ENCODE measurements at regions not wholly inside any gene's neighbourhood (a gene's known extent, or its start where the extent isn't known, plus 50 kb on each side); places are given as distances from the start of the nearest gene placed in this dataset.
"Not testable (repeated sequence)": the region's sequence is repeated elsewhere in the genome, so short reads cannot be mapped to it uniquely, and the experiment has no call there.

DNA sequence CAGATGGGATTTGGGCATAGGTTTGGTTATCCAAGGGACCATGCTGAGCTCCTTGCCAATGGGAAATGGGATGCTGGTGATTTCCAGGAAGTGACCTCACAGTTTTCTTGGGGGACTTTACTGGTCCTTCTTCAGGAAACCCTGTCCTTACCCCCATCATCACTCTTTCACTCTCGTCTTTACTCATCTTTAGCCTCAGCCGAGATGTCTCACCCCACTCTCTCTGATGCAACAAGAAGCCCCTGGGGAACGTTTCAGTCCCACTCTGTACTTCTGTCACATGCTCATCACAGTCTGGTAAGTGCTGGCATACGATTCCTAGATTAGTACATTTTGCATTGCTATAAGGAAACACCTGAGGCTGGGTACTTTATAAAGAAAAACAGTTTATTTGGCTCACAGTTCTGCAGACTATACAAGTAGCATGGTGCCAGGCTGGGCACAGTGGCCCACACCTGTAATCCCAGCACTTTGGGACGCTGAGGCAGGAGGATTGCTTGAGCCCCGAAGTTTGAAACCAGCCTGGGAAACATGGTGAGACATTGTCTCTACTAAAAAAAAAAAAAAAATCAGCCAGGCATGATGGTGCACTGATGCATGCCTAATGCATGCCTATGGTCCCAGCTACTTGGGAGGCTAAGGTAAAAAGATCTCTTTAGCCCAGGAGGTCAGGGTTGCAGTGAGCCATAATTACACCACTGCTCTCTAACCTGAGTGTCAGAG is 63.5 kb upstream of the VKORC1L1 start:
- no peak for DNase-seq

DNA sequence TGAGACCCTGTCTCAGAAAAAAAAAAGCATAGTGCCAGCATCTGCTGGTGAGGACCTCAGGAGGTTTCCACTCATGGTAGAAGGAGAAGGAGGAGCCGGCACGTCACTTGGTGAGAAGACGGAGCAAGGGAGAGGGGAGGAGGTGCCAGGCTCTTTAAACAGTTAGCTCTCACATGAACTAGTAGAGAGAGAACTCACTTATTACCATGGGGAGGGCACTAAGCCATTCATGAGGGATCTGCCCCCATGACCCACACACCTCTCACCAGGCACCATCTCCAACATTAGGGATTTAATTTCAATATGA is 62.9 kb upstream of the VKORC1L1 start:
- no peak for DNase-seq

DNA sequence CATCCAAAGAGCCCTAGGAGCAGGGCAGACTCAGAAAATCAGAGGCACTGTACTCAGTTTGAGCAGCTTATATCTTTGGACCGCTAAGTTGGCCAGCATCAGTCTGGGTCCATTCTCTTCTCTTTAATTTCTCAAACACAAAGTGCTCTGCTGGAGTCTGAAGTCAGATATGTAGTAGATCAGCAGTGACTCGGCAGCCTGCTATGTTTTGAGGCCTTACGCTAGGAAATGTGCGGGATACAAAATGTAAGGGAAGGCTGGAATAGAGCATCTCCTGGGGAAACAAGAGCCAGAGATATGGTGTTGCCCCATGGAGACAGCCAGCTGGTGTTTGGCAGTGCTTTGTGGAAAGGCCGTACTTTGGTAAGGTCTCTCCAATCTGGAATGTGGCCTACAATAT is 60.6 kb upstream of the VKORC1L1 start:
- no peak for DNase-seq

GRCh38 chr7:65814556-65815167 is 58.2 kb upstream of the VKORC1L1 start:
- DNase-seq = not testable (repeated sequence)

- no peak for DNase-seq
Measured at GRCh38 chr7:65820287-65820950, 52.5 kb upstream of the VKORC1L1 start.

Data from CD4-positive, alpha-beta T cell treated with Interleukin-17A for 1 hour (primary cell).